ELR (cell line): ENCODE measurements at regions not wholly inside any gene's neighbourhood (a gene's known extent, or its start where the extent isn't known, plus 50 kb on each side); places are given as distances from the start of the nearest gene placed in this dataset.

Experiments used
- DNase-seq: peaks from one replicate; pipeline ENCODE4 v3.0.0-alpha.2; 2015; ENCODE audit warnings: low read depth

- DNase-seq, result peak; percentile 16
These were observed 59.1 kb upstream of the PPP1R3C start for GRCh38 chr10:91691981-91692380.

- DNase-seq, result no peak
These were observed 58.3 kb upstream of the PPP1R3C start for GRCh38 chr10:91690996-91691676.

DNA sequence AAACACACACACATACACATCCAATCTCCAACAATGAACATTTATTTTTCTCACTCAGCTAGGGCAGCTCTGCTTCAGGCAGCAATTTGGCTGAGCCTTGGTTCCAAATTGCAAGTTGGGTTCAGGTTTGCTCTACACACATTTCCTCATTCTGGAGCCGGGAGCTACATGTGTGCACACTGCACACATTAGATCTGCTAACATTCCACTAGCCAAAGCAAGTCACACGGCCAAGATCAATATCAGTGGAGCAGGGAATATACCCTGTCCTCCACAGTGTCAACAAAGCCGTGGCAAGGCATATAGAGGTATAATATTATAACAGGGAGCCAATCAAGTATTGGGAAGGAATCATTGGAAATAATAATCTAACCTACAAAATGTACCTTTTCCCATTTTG lies 57.5 kb upstream of the PPP1R3C start:
- no peak for DNase-seq

GRCh38 chr10:91689731-91690168 lies 56.9 kb upstream of the PPP1R3C start:
- DNase-seq, result peak; percentile 39

DNA sequence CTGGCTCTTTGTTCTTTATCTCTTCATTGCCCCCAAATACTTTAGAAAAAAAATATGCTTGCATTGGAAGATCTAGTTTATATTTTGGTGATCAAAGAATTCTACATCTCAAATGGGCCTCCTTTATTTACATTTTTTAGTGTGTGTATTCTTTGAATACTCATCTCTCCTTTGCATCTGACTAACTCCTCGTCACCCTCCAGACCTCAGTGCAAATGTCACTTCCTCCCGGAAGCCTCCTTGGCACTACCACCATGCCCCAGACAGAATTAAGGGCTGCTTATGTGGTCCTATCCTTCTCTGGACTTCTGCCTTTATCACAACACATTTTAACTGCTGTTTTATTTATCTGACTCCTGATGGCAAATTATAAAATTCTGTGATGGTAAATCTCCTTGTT lies 52.0 kb upstream of the PPP1R3C start:
- DNase-seq, result peak; percentile 72

DNA sequence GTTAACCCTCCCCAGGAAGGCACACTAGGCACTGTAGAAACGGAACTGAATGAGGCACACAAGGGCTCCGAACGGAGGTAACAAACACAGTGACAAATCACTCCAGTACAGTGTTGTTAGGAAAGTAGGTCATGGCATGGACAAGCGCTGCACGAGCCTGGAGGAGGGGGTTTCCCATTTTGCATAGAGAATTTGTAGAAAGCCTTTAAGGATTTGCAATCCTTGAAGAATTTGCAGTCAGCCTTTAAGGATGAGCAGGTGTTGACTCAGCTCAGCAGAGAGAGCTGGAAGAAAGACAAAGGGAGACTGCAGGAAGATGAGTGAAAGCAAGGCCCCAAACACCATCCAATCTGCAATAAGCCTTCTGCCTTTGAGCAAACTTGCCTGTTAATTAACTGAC lies 51.1 kb upstream of the PPP1R3C start:
- peak; percentile 97 for DNase-seq

DNA sequence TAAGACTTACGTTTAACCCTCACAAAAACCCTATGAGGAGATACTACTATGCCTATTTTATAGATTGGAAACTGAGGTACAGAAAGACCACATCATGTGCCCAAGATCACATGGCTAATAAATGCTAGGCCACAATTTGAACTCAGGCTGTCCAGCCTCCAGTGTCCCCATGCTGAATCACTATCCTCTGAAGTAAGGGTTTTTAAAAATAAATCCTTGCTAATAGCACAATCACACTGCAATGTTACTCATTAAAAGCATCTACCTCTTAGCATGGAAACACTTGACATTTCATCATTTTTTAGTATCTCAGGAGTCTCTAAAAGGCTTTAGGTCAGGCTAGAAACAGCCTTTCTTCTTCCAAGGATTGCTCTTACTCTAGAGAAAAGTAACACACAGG lies 50.0 kb upstream of the PPP1R3C start:
- DNase-seq, result peak; percentile 8
